GM19395 (cell line): ENCODE measurements at regions not wholly inside any gene's neighbourhood (a gene's known extent, or its start where the extent isn't known, plus 50 kb on each side); places are given as distances from the start of the nearest gene placed in this dataset.
"Not testable (repeated sequence)": the region's sequence is repeated elsewhere in the genome, so short reads cannot be mapped to it uniquely, and the experiment has no call there.

Experiments
- ATAC-seq: cut with Tn5 transposase; IDR thresholded peaks from one replicate; pipeline ENCODE4 v1.9.1; 2021; ENCODE audit warnings: mild to moderate bottlenecking, moderate library complexity; ENCODE audit not compliant: unreplicated experiment

- ATAC-seq, result no peak
These were observed 762.4 kb downstream of the REEP3 start for GRCh38 chr10:64283621-64284020.

- no peak for ATAC-seq
These were observed 765.3 kb downstream of the REEP3 start for GRCh38 chr10:64286533-64286932.

DNA sequence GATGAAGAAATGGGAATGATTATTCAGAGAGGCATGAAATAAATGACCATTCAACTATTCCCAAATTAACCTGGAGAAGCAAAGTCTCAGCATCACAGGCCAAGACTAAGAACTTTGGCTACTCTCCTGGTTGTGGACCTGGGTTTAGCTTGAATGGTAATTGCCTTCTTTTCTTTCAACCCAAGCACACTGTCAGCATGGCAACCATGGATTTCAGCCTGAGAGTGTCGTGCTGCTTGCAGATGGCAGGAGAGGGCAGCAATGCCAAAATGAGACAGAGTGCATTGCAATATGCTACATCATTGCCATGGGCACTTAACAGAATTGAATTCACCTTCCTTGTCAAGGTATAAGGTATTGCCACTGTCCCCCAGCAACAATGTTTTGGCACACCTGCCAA lies 767.2 kb downstream of the REEP3 start:
- no peak for ATAC-seq

GRCh38 chr10:64303566-64303965 lies 782.4 kb downstream of the REEP3 start:
- ATAC-seq, result no peak

GRCh38 chr10:64306729-64307327 lies 785.6 kb downstream of the REEP3 start:
- ATAC-seq, result no peak

DNA sequence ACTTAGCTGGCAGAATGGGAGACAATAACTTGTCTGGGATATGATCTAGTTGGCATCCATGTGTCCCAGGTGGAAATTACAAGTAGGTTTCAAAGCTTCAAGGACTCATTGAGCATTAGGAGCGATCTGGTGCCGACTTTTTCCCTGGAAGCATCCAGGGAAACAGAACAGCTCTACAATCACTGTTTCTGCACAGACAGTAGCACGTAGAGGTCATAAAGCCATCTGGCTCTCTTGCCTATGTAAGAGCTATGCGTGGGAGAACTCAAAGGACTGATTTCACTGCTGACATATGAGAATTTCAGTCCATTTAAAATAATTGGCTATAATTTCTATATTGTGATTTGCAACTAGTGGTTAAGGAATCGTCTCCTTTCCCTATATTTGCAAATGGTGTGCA lies 791.7 kb downstream of the REEP3 start:
- no peak for ATAC-seq

DNA sequence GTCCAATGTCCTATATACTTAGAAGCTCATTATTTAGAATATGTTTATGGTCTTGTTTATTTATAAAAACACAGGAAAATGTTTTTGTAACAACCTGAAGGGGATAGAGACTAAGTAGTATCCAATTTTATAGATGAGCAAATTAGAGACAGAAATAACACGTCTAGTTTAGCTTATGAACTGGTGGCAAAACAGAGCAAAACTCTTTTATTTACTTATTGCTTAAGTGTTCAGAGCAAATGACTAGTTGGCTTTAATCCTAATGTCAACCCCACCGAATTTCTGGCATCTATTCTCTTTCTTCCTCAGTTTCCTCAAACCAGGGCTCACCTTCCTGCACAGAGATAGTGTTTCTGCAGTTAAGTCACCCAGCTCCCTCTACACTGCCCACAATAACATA lies 792.8 kb downstream of the REEP3 start:
- ATAC-seq, result no peak

GRCh38 chr10:64316416-64316815 lies 795.2 kb downstream of the REEP3 start:
- ATAC-seq, result no peak

- ATAC-seq, result no peak
These were observed 795.6 kb downstream of the REEP3 start for GRCh38 chr10:64316833-64317232.

DNA sequence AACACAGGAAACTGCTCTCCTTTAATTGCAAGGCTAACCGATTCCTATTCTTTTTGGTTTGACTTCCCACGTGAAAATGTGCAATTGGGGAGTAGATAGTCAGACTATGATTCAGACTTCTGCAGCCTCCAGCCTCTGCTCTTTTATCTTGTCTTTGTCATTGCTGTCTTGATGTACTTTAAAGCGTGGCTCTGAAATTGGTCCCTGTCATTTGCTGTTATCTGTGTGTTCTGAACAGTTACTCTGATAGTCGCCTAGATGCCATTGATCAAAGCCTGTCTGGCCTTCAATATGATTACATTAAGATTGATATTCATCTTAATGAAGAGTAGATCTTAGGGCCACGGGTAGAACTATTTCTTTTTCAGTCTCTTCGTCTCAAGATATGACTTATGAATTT lies 799.2 kb downstream of the REEP3 start:
- ATAC-seq, result no peak

DNA sequence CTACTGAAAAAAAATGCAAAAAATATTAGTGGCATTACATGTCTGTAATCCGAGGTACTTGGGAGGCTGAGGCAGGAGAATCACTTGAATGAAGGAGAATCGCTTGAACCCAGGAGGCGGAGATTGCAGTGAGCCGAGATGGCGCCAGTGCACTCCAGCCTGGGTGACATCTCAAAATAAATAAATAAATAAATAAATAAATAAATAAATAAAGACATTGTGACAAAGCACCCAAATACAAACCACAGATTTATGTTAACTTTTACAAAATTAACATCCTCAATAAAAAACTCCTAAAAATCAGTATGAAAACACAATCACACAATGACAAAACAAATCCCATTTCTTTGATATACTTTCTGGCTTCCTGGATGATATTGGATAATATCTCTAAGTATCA lies 808.3 kb downstream of the REEP3 start:
- ATAC-seq, result no peak

DNA sequence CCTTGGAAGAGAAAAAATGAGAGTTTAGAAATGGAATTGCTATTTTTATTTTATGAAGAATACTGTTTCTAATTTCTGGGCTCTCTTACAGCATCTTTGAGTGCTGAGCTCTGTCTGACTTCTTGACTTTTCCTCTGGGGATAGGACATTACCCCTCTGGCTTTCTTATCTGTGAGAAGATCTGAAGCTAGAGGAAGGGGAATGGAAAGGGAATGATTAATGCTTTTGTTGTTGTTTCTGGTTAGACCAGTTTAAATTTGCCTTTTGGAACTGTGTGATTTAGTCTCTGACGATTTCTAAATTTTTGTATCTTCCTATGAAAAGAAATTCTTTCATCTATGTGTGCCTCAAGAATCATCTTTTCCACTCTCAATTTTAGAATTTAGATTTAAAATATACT lies 811.4 kb downstream of the REEP3 start:
- ATAC-seq, result no peak

DNA sequence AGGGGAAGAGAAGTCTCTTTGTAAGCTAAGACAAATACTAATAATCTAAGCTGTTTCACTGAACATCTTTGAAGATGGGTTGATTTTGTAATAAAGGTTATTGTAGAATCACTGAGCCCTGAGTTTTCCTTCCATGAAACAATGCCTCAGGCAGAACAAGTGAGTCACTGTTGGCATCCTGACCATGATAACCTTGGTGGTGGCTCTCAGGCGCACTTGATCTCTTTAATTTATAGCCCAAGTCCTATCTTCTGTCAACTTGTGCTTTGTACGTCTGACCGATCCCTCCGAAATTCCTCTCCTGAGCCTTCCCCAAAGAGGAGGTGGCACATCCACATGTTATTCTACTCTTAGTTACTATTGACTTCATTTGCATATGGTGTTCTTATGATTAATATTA lies 812.9 kb downstream of the REEP3 start:
- no peak for ATAC-seq

DNA sequence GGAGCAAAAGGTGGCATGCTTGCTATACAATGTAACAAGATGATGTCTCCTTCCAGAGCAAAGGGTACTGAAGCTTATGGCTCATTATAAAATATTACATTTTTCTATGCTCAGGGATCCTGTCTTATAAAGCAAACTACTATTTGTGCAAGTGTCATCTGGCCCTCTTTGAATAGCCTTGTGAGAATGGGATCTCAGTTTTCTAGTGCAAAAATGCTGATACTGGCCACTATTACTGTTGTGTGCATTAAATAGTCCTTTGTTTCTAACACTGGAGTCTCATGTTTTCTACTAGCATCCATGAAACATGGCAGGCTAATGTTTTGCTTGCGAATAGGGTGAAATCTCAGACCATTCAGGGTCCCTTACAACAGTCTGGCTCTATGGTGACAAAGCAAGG lies 823.0 kb downstream of the REEP3 start:
- no peak for ATAC-seq

DNA sequence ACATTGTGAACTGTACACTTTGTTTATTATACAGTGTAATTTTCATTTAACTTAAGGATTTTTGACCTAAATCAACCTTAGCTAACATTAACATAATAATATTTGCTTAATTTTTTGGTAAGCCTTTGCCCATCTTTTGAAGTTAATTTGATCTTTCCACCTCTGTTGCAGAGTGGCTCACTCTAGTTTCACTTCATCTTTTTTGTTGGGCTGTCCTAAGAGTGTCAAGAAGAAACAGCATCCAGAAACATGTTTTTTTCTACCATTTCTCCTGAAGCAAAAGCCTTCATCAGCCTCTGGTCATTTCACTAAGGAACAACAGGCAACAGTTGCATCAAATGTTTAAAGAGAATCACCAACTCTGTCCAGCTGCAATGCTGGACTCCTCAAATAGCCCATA lies 824.7 kb downstream of the REEP3 start:
- no peak for ATAC-seq

- no peak for ATAC-seq
These were observed 825.2 kb downstream of the REEP3 start for GRCh38 chr10:64346389-64346788.

GRCh38 chr10:64350665-64351064 lies 829.5 kb downstream of the REEP3 start:
- ATAC-seq, result no peak

- no peak for ATAC-seq
These were observed 837.7 kb downstream of the REEP3 start for GRCh38 chr10:64358907-64359306.

DNA sequence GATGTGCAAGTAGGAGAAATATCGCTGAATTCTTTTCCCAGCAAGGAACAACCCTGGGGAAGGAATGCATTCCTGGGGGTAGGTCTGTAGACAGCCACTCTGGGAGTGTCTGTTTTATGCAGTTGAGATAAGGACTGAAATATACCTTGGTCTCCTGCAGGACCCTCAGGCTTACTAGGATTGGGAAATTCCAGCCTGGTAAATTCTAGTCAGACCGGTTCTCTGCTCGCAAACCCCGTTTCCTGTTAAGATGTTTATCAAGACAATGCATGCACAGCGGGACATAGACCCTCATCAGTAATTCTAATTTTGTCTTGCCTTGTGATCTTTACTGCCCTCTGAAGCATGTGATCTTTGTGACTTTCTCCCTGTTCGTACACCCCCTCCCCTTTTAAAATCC lies 839.0 kb downstream of the REEP3 start:
- ATAC-seq, result not testable (repeated sequence)

DNA sequence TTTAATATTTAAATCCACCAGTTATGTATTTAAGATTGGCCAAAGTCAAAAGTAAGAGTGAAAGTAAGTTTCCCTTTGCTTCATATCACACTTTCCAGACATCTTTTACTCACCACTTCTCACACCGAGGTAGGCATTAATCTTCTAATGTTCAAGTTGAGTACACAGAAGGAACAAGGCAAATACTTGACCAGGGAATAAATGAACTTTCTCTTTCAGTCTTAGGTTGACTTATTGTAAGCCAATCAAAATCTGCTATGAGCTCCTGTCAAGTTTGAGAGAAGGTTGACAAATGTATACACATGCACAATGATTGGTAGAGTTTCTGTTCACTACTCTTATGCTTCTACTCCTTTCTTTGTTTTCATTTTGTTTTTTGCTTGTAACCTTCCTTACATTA lies 842.5 kb downstream of the REEP3 start:
- no peak for ATAC-seq

DNA sequence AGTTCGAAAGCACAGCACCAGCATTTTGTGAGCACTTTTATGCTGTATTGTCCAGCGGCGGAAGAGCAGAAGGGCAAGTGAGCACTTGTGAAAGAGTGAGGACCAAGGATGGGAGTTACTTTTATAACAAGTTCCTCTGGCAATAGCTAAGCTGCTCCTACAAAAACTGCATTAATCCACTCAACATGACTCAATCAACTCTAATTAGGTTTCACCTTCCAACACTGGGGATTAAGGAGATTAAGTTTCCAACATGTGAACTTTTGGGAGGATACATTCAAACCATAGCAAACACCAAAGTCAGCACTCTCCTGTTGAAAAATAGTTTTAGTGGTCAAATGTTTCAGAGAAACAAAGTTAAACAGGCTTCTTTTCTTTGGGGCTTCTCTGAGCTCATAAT lies 844.5 kb downstream of the REEP3 start:
- no peak for ATAC-seq

DNA sequence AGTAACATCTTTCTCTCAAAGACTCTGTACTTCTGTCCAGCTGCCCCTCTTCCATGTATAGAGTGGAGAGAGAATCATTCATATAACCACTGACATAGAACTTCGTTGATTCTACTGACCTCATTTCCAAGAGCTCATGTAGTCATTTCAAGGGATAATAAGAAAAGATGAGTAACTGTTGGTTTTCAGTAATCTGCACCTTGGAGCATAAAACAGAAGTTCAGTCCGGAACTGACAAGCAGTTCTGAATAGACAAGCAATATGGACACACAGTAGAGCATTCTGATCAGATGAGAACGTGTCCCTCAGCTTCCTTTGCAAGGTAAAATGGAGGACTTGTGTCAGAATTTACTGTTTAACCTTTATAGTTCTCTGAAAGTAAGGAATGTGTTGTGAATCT lies 847.1 kb downstream of the REEP3 start:
- no peak for ATAC-seq

DNA sequence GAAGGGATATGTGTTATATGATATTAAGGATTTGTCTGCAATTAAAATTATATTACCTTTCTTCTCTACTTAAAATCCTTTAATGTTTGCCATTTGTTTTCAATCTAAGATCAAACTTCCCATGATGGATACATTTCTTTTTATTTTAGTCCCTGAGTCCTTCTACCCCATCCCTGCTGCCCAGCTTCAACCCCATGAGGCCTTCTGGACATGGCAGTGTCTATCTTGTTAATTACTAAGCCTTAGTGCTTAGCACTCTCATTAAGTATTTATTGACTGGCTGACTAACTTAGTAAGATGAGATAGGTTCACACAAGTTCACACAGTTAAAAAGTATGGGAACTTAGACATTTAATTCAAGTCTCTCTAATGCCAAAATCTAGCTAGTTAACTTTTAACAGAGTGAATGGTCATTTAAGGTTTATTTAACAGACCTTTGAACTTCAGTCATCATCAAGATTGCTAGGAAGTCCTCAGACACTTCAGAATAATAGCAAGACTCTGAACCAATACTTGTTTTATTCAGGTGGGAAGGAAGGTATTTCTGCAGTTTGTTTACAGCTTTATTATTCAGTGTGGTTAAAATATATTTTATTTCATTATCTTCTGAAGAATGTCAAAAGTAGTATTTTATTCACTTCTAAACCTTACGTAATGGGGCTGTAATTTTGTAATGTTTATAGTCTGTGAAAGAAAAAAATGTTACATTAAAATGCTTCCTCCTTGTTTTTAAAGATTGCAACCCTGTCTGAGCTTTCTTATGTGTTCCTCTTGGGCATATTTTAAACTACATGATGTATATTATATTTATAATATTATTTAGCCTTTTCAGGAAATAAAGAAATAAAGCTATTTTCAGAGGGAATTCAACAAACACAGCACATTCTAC lies 848.9 kb downstream of the REEP3 start:
- ATAC-seq, result no peak
